Adrenal gland (tissue), 5 donors: ENCODE measurements at regions not wholly inside any gene's neighbourhood (a gene's known extent, or its start where the extent isn't known, plus 50 kb on each side); places are given as distances from the start of the nearest gene placed in this dataset.

Experiments
- CTCF ChIP-seq, 6 experiments: fragments of 450-650 bp in 4 of 6; fragments of 200-600 bp in 2 of 6; sonication (generic) in 1 of 6; IDR thresholded peaks; 1 replicate in 5 of 6; 2 replicates in 1 of 6; pipeline versions ENCODE4 v1.5.1 to v1.8.0; 2016 to 2021; ENCODE audit warnings: antibody characterized with exemption in 6 of 6, mild to moderate bottlenecking in 2 of 6, moderate library complexity in 1 of 6
- POLR2A ChIP-seq, 2 donors: fragments of 450-650 bp; IDR thresholded peaks; one replicate each; pipeline ENCODE4 v1.6.1; 2017; ENCODE audit warnings: antibody characterized with exemption in 2 of 2, mild to moderate bottlenecking in 2 of 2, moderate library complexity in 1 of 2
- donor health status: DM: no; HTN: no; CAD: no.

- TF ChIP-seq CTCF (IDR thresholded peaks at IDR 0.05), result no peak
- TF ChIP-seq POLR2A (IDR thresholded peaks at IDR 0.05), result no peak
Observed at GRCh38 chr3:150030841-150031240, 60.1 kb upstream of the PFN2 start.
